Thyroid gland (tissue), 4 donors: ENCODE measurements at regions not wholly inside any gene's neighbourhood (a gene's known extent, or its start where the extent isn't known, plus 50 kb on each side); places are given as distances from the start of the nearest gene placed in this dataset.

ENCODE experiments used
- DNase-seq, 2 donors: peaks; one replicate each; pipeline ENCODE4 v3.0.0-alpha.2; 2019
- H3K27ac ChIP-seq, 3 donors: fragments of 200-600 bp; sonication (generic); 1 replicate in 2 of 3; 2 replicates in 1 of 3; pipeline ENCODE4 v1.5.1; 2016 to 2019; ENCODE audit warnings: mild to moderate bottlenecking in 1 of 3, moderate library complexity in 1 of 3
- H3K27me3 ChIP-seq: fragments of 200-600 bp; sonication (generic); one replicate; pipeline ENCODE4 v1.5.1; 2019
- H3K36me3 ChIP-seq, 2 donors: fragments of 200-600 bp; sonication (generic); one replicate each; pipeline ENCODE4 v1.5.1; 2016 to 2019
- H3K4me1 ChIP-seq, 2 donors: fragments of 200-600 bp; sonication (generic); one replicate each; pipeline ENCODE4 v1.5.1; 2017 to 2019
- H3K4me3 ChIP-seq, 3 donors: fragments of 200-600 bp; sonication (generic); replicated peaks in 1 of 3; 1 replicate in 2 of 3; 2 replicates in 1 of 3; pipeline ENCODE4 v1.5.1; 2016; ENCODE audit warnings: mild to moderate bottlenecking in 1 of 3
- H3K9me3 ChIP-seq: fragments of 200-600 bp; sonication (generic); one replicate; pipeline ENCODE4 v1.5.1; 2017
- CTCF ChIP-seq, 6 experiments: fragments of 200-600 bp in 3 of 6; fragments of 450-650 bp in 3 of 6; sonication (generic) in 3 of 6; IDR thresholded peaks; one replicate each; pipeline ENCODE4 v1.5.1; 2016 to 2019; ENCODE audit warnings: antibody characterized with exemption in 6 of 6, mild to moderate bottlenecking in 2 of 6, inconsistent platforms in 1 of 6, moderate library complexity in 1 of 6
- POLR2A ChIP-seq, 2 donors: fragments of 450-650 bp; IDR thresholded peaks; one replicate each; pipeline ENCODE4 v1.6.1; 2017; ENCODE audit warnings: antibody characterized with exemption in 2 of 2, mild to moderate bottlenecking in 2 of 2, moderate library complexity in 1 of 2
- WGBS, 2 donors: methylation state at CpG; one replicate each; pipeline ENCODE4 v1.1.5; 2017; 5-methylcytosine and 5-hydroxymethylcytosine counted together
- intact Hi-C: fragments of 100-400 bp; cut with DNase I; formaldehyde crosslinking; loops from one replicate; pipeline ENCODE4 v1.15.1; 2023

- H3K36me3 ChIP-seq: no peaks in the 10 kb centered on the region
- no peaks in the 10 kb centered on the region for H3K27me3 ChIP-seq
- H3K27ac ChIP-seq: no peak overlapping the region
- H3K4me1 ChIP-seq: no peaks in the 10 kb centered on the region
- TF ChIP-seq POLR2A (IDR thresholded peaks at IDR 0.05) (no peak), CTCF (IDR thresholded peaks at IDR 0.05) (no peak)
- no peak overlapping the region for H3K4me3 ChIP-seq
- no peak for DNase-seq
- H3K9me3 ChIP-seq: no peaks in the 10 kb centered on the region
- WGBS, 2 donors: 63 to 69% methylated on average over 2 of the region's 2 CpGs
- intact Hi-C loops: no loop called here
Measured at GRCh38 chrX:10380300-10380699, 223.5 kb downstream of the CLCN4 start.

DNA sequence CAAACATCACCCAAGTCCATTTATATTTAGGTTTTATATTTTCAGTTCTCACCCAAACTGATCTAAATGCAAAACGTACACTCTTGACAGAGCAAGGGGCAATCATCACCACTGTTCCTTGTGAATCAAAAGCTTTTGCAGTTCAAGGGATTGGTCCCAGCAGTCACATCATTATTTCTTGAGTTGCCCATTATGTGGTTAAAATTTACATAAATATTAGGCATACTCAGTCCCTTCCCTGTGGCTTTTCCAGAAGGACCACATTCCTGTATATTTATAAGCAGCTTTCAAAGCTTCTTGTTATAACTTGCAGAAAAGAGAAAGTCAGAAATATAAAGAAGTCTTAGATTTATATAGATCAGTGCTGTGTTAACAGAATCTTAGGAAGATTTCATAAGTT, 224.4 kb downstream of the CLCN4 start:
- no peak for TF ChIP-seq CTCF (IDR thresholded peaks at IDR 0.05)
- TF ChIP-seq POLR2A (IDR thresholded peaks at IDR 0.05): no peak
- 78 to 81% methylated on average over 1 of the region's 1 CpG for WGBS, 2 donors
- Histone ChIP-seq H3K27ac (no peak overlapping the region), H3K4me1 (no peaks in the 10 kb centered on the region), H3K36me3 (no peaks in the 10 kb centered on the region), H3K27me3 (no peaks in the 10 kb centered on the region), H3K9me3 (no peaks in the 10 kb centered on the region), H3K4me3 (no peak overlapping the region)
- intact Hi-C loops: no loop called here
- DNase-seq: no peak

DNA sequence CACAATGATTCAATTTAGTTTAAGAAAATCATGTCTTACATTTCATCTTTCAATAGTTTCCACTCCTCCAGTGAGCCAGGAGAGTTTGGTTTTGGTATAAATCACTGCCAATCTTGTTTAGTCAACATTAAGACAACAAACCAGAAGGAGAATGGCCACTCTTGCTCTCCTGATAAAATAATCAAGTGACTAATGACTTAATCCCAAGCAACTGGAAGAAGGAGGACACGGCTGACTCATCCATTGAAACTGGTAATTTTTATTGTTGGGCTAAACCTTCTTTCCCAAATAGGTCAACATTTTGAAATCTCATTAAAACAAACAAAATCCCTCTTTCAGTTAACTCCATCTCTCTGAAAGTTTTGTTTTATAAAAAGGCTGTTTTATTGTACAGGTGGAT, 230.2 kb downstream of the CLCN4 start:
- H3K27me3 ChIP-seq: no peaks in the 10 kb centered on the region
- no peak overlapping the region for H3K4me3 ChIP-seq
- intact Hi-C loops: no loop called here
- H3K36me3 ChIP-seq: no peaks in the 10 kb centered on the region
- no peak overlapping the region for H3K27ac ChIP-seq
- H3K9me3 ChIP-seq: no peaks in the 10 kb centered on the region
- no peak for DNase-seq
- H3K4me1 ChIP-seq: no peaks in the 10 kb centered on the region
- 6 to 44% methylated on average over 1 of the region's 1 CpG for WGBS, 2 donors
- TF ChIP-seq POLR2A (IDR thresholded peaks at IDR 0.05) (no peak), CTCF (IDR thresholded peaks at IDR 0.05) (no peak)

- TF ChIP-seq CTCF (IDR thresholded peaks at IDR 0.05) (no peak), POLR2A (IDR thresholded peaks at IDR 0.05) (no peak)
- Histone ChIP-seq H3K4me1 (no peaks in the 10 kb centered on the region), H3K9me3 (no peaks in the 10 kb centered on the region), H3K27me3 (no peaks in the 10 kb centered on the region), H3K36me3 (no peaks in the 10 kb centered on the region), H3K4me3 (no peak overlapping the region), H3K27ac (no peak overlapping the region)
- DNase-seq: no peak
- intact Hi-C loops: no loop called here
- 71 to 76% methylated on average over 4 of the region's 4 CpGs for WGBS, 2 donors
Measured at GRCh38 chrX:10390187-10390586, 230.2 kb downstream of the MID1 start.

DNA sequence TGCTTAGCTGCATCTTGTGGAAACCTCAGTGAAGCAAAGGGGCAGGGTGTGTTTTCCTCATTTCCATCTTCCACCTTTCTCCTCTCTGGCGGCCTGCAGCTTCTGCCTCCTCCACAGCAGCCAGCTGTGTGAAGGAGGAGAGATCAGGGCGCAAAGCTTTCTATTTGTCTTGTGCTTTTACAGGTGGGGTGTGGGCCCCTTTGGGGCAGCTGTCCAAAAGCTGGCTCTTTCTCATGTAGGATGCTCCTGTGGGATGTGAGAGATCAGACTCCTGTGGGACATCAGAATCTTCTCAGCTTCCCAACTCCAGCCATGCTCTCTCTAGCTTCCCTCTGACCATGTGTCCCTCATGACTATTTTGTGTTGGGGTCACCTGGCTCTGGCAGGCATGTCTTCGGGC, 227.1 kb downstream of the MID1 start:
- WGBS, 2 donors: 94 to 97% methylated on average over 3 of the region's 3 CpGs
- TF ChIP-seq CTCF (IDR thresholded peaks at IDR 0.05) (no peak), POLR2A (IDR thresholded peaks at IDR 0.05) (no peak)
- intact Hi-C loops: no loop called here

More for the DNA sequence above, 227.1 kb downstream of the MID1 start:
- Histone ChIP-seq H3K36me3 (no peaks in the 10 kb centered on the region), H3K9me3 (no peaks in the 10 kb centered on the region), H3K4me1 (no peaks in the 10 kb centered on the region), H3K27me3 (no peaks in the 10 kb centered on the region), H3K4me3 (no peak overlapping the region), H3K27ac (no peak overlapping the region)
- DNase-seq: no peak
